PC-3 (cell line): ENCODE measurements at regions not wholly inside any gene's neighbourhood (a gene's known extent, or its start where the extent isn't known, plus 50 kb on each side); places are given as distances from the start of the nearest gene placed in this dataset.
"Not testable (repeated sequence)": the region's sequence is repeated elsewhere in the genome, so short reads cannot be mapped to it uniquely, and the experiment has no call there.

Experiments used
- ATAC-seq: fragments of 200-7000 bp; cut with Tn5 transposase; 2 replicates; pipeline ENCODE4 v1.9.1; 2020; ENCODE audit warnings: mild to moderate bottlenecking, moderate library complexity
- BruUV-seq: library from RNA; stranded (reverse); fragments of 400-500 nt; replicated peaks from 2 replicates; lab custom pipeline; 2021; lab: Mats Ljungman, UMichigan
- CTCF ChIA-PET: fragments of 300-600 bp; sonication (Branson Sonifier 250); formaldehyde crosslinking; loops from one replicate; lab custom pipeline; 2022; ENCODE audit warnings: antibody characterized with exemption; lab: Charles Lee
- POLR2A ChIA-PET: fragments of 300-600 bp; sonication (Branson Sonifier 250); formaldehyde crosslinking; loops from one replicate; lab custom pipeline; 2022; ENCODE audit warnings: antibody characterized with exemption; ENCODE audit not compliant: unreplicated experiment; lab: Charles Lee
- DNase-seq: peaks from one replicate; pipeline ENCODE4 v3.0.0-alpha.2; 2015
- H2AFZ ChIP-seq: fragments of 300-600 bp; sonication (generic); 2 replicates; pipeline ENCODE4 v1.6.0; 2016; ENCODE audit warnings: antibody characterized with exemption, low read length
- H3F3A ChIP-seq: fragments of 300-600 bp; sonication (generic); one replicate; pipeline ENCODE4 v1.6.0; 2017; ENCODE audit warnings: antibody characterized with exemption, low read length, control low read depth, mild to moderate bottlenecking; ENCODE audit not compliant: unreplicated experiment
- H3K27ac ChIP-seq: fragments of 300-600 bp; sonication (generic); 2 replicates; pipeline ENCODE4 v1.5.1; 2016; ENCODE audit warnings: mild to moderate bottlenecking, low read length
- H3K27me3 ChIP-seq: fragments of 300-600 bp; sonication (generic); 2 replicates; pipeline ENCODE4 v1.6.1; 2016; ENCODE audit warnings: low read length, mixed read lengths
- H3K36me3 ChIP-seq: fragments of 300-600 bp; sonication (generic); 2 replicates; pipeline ENCODE4 v1.6.1; 2016; ENCODE audit warnings: low read depth, mixed run types, low read length, mixed read lengths
- H3K4me1 ChIP-seq: fragments of 300-600 bp; sonication (generic); 2 replicates; pipeline ENCODE4 v1.5.1; 2016; ENCODE audit warnings: low read length; ENCODE audit not compliant: insufficient read depth
- H3K4me2 ChIP-seq: fragments of 300-600 bp; sonication (generic); 2 replicates; pipeline ENCODE4 v1.6.0; 2016; ENCODE audit warnings: low read length
- H3K4me3 ChIP-seq: fragments of 300-600 bp; sonication (generic); 2 replicates; pipeline ENCODE4 v1.5.1; 2016; ENCODE audit warnings: mild to moderate bottlenecking, low read length, mixed read lengths
- H3K79me2 ChIP-seq: fragments of 300-600 bp; sonication (generic); 2 replicates; pipeline ENCODE4 v1.6.1; 2017; ENCODE audit warnings: low read length, mixed read lengths
- H3K9ac ChIP-seq: fragments of 300-600 bp; sonication (generic); 2 replicates; pipeline ENCODE4 v1.6.0; 2016; ENCODE audit warnings: mild to moderate bottlenecking, low read length
- H3K9me2 ChIP-seq: fragments of 300-600 bp; sonication (generic); replicated peaks from 2 replicates; pipeline ENCODE4 v1.6.1; 2016; ENCODE audit warnings: mixed run types, low read length, mixed read lengths
- H3K9me3 ChIP-seq: fragments of 300-600 bp; sonication (generic); 2 replicates; pipeline ENCODE4 v1.6.1; 2016; ENCODE audit warnings: low read length, mixed read lengths
- H4K20me1 ChIP-seq: fragments of 300-600 bp; sonication (generic); 2 replicates; pipeline ENCODE4 v1.6.1; 2016; ENCODE audit warnings: low read length, mixed read lengths
- EZH2 ChIP-seq: fragments of 300-600 bp; sonication (generic); IDR thresholded peaks from one replicate; pipeline ENCODE4 v1.6.1; 2017; ENCODE audit warnings: antibody characterized with exemption, mild to moderate bottlenecking, low read length; ENCODE audit not compliant: unreplicated experiment
- EZH2phosphoT487 ChIP-seq: fragments of 300-600 bp; sonication (generic); IDR thresholded peaks from 2 replicates; pipeline ENCODE4 v1.6.1; 2018; ENCODE audit warnings: mild to moderate bottlenecking, antibody characterized with exemption, low read length, borderline replicate concordance
- intact Hi-C: fragments of 100-400 bp; cut with micrococcal nuclease; formaldehyde crosslinking; loops from 2 replicates; pipeline ENCODE4 v1.9.0; 2023
- TF ChIP-seq, protein P1 (sequence below): fragments of 300-600 bp; sonication (generic); conservative IDR thresholded peaks from 2 replicates; pipeline ENCODE4 v1.5.1; 2017; ENCODE audit warnings: antibody characterized with exemption, low read depth, mild to moderate bottlenecking, low read length

DNA sequence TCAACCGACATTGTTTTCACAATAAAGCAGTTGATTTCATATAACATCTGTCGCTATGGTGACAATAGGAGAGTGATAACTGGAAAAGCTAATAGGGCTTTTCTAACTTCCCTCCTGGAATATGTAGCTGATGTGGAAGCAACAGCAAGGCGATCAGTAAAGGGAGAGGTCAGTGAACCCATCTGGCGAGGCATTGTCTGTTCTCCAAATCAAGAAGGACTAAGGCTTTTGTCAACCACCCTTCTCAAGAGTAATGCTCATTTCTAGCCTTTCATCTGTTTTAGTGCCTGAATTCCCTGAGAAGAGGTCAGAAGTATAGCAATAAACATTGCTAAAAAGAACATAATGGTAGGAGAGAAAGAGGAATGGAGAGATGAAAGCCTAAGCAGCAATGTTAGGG is 201.3 kb downstream of the AKAP7 start:
- intact Hi-C loops, result no loop called here
- H3K4me1 ChIP-seq, result no peaks in the 10 kb centered on the region
- H3K9ac ChIP-seq, result no peak overlapping the region
- DNase-seq, result no peak
- H3K9me3 ChIP-seq, result no peaks in the 10 kb centered on the region
- H4K20me1 ChIP-seq, result no peaks in the 10 kb centered on the region
- no peaks in the 10 kb centered on the region for H3K79me2 ChIP-seq
- CTCF ChIA-PET, result no interaction called here
- ATAC-seq, result no peak
- no TSS peak for BruUV-seq
- POLR2A ChIA-PET, result no interaction called here
- TF ChIP-seq, protein P1, sequence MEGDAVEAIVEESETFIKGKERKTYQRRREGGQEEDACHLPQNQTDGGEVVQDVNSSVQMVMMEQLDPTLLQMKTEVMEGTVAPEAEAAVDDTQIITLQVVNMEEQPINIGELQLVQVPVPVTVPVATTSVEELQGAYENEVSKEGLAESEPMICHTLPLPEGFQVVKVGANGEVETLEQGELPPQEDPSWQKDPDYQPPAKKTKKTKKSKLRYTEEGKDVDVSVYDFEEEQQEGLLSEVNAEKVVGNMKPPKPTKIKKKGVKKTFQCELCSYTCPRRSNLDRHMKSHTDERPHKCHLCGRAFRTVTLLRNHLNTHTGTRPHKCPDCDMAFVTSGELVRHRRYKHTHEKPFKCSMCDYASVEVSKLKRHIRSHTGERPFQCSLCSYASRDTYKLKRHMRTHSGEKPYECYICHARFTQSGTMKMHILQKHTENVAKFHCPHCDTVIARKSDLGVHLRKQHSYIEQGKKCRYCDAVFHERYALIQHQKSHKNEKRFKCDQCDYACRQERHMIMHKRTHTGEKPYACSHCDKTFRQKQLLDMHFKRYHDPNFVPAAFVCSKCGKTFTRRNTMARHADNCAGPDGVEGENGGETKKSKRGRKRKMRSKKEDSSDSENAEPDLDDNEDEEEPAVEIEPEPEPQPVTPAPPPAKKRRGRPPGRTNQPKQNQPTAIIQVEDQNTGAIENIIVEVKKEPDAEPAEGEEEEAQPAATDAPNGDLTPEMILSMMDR, result no peak
- no peak for TF ChIP-seq EZH2phosphoT487
- no peak for TF ChIP-seq EZH2
- H3K27me3 ChIP-seq, result peaks cover 6% of the 10 kb centered on the region; the same call in 1 of the 2 replicates
- no peaks in the 10 kb centered on the region for H3K9me2 ChIP-seq
- H3K4me2 ChIP-seq, result no peak overlapping the region
- H3K4me3 ChIP-seq, result no peak overlapping the region
- H2AFZ ChIP-seq, result no peak overlapping the region
- no peaks in the 10 kb centered on the region for H3F3A ChIP-seq
- no peaks in the 10 kb centered on the region for H3K36me3 ChIP-seq
- H3K27ac ChIP-seq, result no peak overlapping the region

DNA sequence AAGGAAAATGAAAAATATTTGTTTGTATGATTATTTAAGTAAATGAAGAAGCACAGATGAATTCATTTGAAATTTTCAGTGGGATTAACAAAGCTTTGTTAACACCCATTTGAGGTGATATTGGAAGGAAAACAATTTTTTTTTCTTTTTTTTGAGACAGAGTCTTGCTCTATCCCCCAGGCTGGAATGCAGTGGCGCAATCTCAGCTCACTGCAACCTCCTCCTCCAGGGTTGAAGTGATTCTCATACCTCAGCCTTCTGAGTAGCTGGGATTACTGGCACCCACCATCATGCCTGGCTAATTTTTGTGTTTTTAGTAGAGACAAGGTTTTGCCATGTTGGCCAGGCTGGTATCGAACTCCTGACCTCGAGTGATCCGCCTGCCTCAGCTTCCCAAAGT is 211.6 kb downstream of the AKAP7 start:
- H3K9ac ChIP-seq, ATAC-seq, CTCF ChIA-PET, BruUV-seq, H3K9me3 ChIP-seq, POLR2A ChIA-PET, H3K27me3 ChIP-seq, H3K27ac ChIP-seq, H4K20me1 ChIP-seq, H3K79me2 ChIP-seq, H3F3A ChIP-seq, H3K4me1 ChIP-seq, H2AFZ ChIP-seq, H3K9me2 ChIP-seq, intact Hi-C loops, H3K36me3 ChIP-seq, DNase-seq, H3K4me3 ChIP-seq, H3K4me2 ChIP-seq: not testable (repeated sequence)

DNA sequence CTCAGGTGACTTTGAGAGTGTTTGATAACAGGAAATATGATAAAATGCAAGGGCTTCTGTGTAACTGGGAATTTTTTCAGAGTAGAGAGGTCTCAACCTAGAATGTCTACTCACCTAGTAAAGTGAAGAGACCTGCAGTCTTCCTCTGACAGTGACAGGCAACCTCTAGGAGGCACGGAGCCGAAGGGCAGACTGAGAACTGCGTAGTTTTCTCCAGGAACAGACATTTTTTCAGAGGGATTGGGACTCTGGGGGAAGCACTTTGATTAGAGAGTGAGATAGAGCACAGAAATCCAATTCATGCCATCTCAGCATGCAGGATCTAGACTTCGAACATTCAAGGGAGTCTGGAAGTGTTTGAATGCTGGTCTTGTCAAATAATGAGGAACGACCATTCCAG is 213.3 kb downstream of the AKAP7 start:
- H3K79me2 ChIP-seq, result no peaks in the 10 kb centered on the region
- H4K20me1 ChIP-seq, result no peaks in the 10 kb centered on the region
- no peaks in the 10 kb centered on the region for H3K4me1 ChIP-seq
- ATAC-seq, result no peak
- no peak for DNase-seq
- H3K9me3 ChIP-seq, result no peaks in the 10 kb centered on the region
- no peaks in the 10 kb centered on the region for H3K36me3 ChIP-seq
- ChIA-PET CTCF (no interaction called here), POLR2A (no interaction called here)
- intact Hi-C loops, result no loop called here
- no TSS peak for BruUV-seq
- H3K9ac ChIP-seq, result no peak overlapping the region
- no peak overlapping the region for H3K4me2 ChIP-seq
- H3K27ac ChIP-seq, result no peak overlapping the region
- H3K9me2 ChIP-seq, result no peaks in the 10 kb centered on the region
- TF ChIP-seq EZH2phosphoT487 (no peak), EZH2 (no peak)
- TF ChIP-seq, protein P1, result no peak
- no peaks in the 10 kb centered on the region for H3F3A ChIP-seq
- H3K27me3 ChIP-seq, result peaks cover 12% of the 10 kb centered on the region; the same call in 1 of the 2 replicates
- H2AFZ ChIP-seq, result no peak overlapping the region
- no peak overlapping the region for H3K4me3 ChIP-seq
